IPS DF 4.7 (cell line): ENCODE measurements at regions not wholly inside any gene's neighbourhood (a gene's known extent, or its start where the extent isn't known, plus 50 kb on each side); places are given as distances from the start of the nearest gene placed in this dataset.

ENCODE experiments used
- DNase-seq: peaks from one replicate; pipeline ENCODE4 v3.0.0-alpha.2; 2013; ENCODE audit warnings: low spot score; ENCODE audit errors: extremely low read depth

DNA sequence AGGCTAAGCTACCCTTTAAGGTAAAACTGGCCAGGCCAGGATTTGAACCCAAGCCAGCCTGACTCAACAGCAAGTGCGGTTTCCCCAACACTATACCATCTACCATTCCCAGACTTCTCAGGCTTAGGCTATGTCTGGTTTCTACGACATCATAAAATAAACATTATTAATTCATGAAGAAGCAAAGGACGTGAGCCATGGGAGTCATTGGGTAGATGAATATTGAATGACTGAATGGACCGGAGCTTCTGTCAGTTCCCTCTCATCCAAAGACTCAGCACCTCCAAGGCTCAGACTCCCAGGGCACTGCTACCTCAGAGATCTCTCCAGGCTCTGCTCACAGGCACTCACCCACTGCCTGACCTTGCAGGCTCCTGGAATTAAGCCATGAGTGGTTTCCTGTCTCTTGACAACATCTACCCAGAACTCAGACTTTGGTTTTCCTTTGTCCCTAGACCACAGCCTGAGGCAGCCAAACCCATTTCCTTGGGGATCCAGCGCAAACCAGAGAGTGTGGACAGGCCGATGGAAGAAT, 64.6 kb upstream of the STEAP1B start:
- no peak for DNase-seq

- DNase-seq, result no peak
These were observed 63.7 kb upstream of the STEAP1B start for GRCh38 chr7:22563621-22564241.

- no peak for DNase-seq
These were observed 63.1 kb upstream of the STEAP1B start for GRCh38 chr7:22563032-22563501.

DNA sequence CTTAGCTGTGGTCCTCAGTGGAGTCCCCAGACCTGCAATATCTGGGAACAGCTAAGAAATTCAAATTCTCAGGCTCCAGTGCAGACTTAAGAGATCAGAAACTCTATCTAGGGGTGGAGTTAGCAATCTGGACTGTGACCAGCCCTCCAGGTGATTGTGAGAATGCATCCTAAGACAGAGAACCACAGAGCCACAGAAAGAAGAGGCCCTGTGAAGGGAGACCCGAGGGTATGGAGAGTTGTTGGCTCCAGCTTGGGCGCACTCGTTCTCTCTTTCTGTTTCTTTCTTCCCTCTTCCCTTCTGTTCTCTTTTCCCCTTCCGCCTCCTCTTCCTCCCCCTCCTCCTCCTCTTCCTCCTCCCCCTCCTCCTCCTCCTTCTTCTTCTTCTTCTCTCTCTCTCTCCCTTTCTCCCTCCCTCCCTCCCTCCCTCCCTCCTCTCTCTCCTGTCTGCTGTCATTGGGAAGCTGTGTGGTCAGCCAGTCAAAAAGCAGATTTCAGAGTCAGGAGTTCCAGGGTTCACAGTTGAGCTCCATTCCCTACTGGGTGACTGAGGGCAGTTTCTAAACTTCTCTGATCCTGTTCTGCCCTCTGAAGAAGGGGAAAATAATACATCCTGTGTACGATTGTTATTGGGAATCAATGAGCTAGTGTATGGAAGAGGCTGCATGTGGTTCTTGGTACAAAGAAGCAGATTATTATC, 62.1 kb upstream of the STEAP1B start:
- no peak for DNase-seq

DNA sequence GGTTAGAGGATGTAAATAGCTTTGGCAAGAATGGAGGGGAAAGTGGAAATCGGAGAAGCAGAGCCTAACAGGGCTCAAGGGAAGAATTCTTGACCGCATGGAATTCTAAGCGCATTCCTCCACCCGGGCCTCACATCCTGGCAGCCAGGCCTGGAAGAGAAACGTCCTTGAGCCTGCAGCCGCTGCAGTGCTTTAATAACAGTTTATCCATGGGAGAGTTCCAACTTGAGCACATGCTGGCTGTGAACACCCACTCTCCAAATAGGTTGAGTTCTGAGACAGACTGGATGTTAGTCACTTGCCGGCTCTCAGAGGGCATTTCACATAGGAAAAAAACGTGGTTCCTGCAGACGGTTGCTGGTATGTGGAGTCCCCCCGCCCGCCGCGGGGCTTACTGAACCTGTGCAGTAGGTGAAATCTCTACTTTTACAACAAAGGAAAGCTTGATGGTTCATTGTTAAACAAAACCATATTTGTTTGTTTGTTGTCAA, 61.4 kb upstream of the STEAP1B start:
- DNase-seq, result no peak

GRCh38 chr7:22559829-22560489, 60.0 kb upstream of the STEAP1B start:
- no peak for DNase-seq

GRCh38 chr7:22557167-22557566, 57.2 kb upstream of the STEAP1B start:
- no peak for DNase-seq

DNA sequence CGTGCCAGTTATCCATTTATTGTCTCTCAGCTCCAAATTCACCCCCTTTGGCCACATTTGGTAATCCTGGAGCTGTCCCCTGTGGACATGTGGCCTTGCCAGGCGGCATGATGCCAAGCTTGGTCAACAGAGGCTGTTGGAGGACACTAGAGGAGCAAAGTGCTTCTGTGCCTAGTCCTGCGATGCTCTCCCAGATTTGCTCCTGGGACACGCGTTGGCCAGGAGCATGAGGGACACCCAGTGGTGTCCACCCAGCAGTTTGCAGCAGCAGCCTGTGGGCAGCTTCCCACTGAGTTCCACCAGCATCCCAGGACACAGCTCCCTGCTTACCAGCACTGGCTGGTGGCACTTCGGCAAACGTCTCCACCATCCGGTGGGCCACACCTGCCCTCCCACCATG, 55.5 kb upstream of the STEAP1B start:
- DNase-seq, result no peak

- DNase-seq, result no peak
These were observed 54.2 kb upstream of the STEAP1B start for GRCh38 chr7:22554184-22554583.

DNA sequence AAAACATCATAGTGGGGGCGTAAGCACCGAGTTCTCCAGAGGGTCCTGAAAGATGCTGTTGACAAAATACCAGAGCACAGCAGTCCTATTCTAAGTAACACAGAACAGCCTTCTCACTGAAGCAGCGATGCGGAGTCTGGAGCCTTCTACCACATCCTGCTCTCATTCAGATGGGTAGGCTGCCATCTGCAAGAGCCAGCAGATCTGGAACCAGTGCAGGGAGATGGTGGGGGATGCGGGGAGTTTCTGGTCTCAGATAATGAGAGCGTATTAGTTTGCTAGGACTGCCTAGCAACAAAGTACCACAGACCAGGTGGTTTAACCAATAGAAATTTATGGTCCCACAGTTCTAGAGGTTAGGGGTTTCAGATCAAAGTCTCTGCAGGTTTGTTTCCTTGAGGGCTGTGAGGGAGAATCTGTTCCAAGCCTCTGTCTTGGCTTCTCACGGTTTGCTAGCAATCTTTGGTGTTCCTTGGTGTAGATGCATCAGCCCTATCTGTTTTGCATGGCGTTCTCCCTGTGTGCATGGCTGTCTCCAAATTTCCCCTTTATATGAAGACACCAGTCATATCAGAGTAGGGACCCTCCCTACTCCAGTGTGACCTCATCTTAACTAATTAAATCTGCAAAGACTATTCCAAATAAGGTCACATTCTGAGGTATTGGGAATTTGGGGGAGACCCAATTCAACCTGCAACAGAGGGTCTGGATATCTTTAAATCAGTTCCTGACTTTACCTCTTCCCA, 52.0 kb upstream of the STEAP1B start:
- DNase-seq, result no peak

- no peak for DNase-seq
These were observed 50.6 kb upstream of the STEAP1B start for GRCh38 chr7:22550514-22551030.

DNA sequence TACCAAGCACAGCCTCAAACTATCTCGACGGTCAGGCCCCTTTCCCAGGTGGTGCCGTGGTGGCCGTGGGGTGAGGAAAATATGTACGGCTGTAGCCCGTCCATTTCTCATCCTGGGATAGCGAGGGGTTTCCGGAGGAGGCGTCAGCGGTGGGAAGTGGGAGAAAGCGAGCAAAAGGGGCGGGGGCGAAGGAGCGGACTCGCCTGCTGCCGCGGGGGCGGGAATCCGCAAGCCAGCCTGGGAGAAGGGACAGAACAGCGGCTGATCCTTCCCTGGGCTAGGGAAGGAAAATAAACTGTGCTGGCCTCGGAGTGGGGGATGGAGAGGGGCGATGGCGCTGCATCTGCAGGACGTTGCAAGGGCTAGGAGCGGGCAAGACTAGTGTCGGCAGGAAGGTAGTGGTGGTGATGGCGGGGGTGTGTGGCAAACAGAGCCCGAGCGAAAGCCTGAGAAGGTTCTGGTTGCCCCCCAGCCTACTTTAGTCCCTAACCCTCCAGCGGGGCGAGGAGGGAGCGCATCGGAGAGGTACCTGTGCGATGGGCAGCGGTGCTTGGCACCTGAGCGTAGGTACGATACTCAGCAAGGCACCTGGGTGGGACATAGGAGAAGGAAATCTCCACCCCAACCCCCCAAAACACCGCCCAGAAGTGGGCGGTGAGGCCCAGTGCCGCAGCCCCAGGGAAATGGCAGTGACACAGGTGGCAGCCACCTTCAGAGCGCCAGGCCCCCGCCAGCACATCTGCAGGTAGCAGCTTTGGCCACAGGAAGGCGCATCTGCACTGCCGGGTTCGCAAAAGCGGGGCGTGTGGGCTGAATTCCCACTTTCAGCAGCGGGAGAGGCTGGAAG, 49.9 kb upstream of the STEAP1B start:
- DNase-seq, result no peak
